DMS153 (cell line): ENCODE measurements at regions not wholly inside any gene's neighbourhood (a gene's known extent, or its start where the extent isn't known, plus 50 kb on each side); places are given as distances from the start of the nearest gene placed in this dataset.

Source experiments
- DNase-seq: peaks from one replicate; lab custom pipeline; 2025; lab: John Stamatoyannopoulos, UW

DNA sequence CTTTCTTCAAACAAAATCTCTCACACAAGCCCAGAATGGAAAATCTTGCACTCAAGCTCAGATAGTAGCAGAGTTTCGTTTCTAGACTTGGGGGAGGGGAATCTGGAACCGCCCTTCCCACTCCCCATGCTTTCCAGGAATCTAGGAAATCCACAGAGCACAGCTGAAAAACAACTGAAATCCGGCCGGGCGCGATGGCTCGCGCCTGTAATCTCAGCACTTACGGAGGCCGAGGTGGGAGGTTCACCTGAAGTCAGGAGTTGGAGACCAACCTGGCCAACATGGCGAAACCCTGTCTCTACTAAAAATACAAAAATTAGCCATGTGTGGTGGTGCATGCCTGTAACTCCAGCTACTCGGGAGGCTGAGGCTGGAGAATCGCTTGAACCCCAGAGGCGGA lies 127.3 kb upstream of the SLC34A2 start:
- DNase-seq, result no peak

DNA sequence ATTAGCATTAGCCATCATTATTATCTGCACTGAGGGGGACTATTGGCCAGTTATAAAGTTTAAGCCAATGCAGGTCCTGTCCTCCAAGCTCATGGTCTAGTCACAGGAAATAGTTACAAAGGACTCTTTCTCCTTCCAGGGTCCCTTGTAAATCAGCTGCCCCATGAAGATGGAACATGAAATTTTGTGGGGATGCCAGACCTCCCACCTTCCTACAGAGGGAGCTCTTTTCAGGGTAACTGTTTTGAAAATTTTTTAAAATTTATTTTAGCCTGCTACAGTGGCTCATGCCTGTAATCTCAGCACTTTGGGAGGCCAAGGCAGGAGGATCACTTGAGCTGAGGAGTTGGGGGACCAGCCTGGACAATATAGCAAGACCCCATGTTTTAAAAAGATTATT lies 124.4 kb upstream of the SLC34A2 start:
- DNase-seq, result no peak

DNA sequence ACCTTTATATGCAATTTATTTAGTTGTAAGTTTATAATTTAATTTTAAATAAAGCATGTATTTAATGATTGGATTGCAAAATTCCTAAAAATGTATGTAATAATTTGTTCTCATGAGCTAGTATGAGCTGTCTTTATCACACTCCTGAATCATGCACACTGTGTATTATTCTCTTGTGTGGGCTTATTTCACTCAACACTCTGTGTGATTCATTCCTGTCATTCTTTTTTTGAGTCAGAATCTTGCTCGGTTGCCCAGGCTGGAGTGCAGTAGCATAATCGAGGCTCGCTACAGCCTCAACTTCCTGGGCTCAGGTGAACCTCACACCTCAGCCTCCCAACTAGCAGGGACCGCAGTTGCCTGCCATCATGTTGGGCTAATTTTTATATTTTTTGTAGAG lies 123.1 kb upstream of the SLC34A2 start:
- no peak for DNase-seq

DNA sequence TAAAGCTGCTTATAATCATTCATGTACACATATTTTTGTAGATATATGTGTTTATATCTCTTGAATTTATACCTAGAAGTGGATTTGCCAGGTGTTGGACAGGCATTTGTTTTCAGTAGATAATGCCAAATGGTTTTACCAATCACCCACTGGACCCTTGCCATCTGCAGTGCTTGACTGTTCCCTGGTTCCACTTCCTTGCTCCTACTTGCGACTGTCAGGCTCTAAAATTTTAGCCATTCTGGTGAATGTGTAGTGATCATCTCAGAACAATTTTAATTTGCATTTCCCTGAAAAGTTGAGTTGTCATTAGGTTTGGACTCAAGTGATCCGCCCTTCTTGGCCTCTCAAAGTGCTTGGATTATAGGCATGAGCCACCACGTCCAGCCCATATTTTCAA lies 122.4 kb upstream of the SLC34A2 start:
- no peak for DNase-seq

DNA sequence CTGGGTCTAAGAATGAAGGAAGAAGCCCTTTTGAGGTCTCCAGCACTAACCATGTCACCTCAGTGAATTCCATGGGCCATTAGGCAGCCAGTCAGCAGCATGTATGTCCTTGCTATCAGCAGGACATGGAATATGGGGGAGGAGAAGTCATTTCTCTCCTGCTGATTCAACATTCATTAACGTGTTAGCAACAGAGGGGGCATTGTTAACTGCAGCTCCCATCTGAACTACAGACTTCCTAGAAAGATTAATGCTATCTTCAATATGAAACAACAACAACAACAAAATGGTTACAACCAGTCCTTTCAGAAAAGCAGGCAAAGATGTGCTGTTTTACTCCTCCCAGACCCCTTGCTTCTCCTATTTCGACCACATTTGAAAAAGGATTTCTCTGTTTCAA lies 120.4 kb upstream of the SLC34A2 start:
- no peak for DNase-seq

DNA sequence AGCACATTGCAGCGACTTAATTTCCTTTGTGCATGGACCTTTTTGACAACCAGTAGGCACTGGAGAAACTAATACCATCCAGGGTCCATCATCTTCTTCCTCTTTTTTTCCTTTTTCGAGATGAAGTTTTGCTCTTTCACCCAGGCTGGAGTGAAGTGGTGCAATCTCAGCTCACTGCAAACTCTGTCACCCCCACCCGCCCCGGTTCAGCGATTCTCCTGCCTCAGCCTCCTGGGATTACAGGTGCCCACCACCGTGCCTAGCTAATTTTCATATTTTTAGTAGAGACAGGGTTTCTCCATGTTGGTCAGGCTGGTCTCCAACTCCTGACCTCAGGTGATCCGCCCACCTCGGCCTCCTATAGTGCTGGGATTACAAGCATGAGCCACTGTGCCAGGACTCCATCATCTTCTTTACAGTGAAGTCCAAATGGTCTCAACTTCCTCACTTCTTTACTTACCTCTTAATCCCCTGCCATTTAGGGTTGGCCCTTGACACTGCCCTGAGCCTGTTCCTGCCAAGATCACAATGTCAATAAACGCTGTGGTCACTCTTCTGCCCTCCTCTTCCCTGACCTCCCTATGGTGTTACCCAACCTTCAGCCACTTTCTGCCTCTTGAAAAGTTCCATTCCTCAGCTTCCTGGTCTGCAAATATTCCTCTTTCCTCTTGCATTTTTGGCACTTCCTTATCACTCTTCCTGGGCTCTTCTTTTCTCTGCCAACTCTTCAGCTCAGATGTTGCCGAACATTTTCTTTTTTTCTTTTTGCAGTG lies 119.8 kb upstream of the SLC34A2 start:
- DNase-seq, result no peak

DNA sequence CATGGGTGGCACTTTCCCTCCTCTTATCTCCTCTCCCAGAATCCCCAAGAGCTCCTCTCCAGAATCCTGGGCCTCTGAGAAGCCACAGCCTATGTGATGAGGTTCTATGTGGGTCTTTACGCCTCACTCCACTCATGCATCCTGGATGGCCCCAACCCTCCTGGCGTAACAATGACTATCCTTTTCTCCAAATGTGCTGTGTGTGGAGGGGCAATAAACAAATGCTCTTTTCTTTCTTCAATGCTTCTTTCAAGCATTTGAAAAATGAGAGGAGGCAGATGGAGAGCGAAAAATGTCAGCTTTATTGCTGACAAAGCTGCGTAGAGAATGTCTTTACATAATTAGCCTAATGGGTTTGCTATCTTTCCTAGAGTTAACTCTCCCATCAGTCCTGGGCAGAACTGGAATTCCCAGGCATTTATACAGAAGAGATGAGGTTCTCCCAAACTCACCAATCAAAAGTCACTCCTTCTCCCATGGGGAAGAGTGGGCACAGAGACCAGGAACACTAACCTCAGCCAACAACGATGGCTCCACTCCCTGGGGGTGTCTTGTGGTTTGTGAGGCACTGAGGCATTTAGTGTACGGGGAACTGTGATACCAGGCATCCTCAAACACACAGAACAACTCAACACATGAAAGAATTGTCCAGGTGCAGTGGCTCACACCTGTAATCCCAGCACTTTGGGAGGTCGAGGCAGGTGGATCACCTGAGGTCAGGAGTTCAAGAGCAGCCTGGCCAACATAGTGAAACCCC lies 118.9 kb upstream of the SLC34A2 start:
- no peak for DNase-seq

DNA sequence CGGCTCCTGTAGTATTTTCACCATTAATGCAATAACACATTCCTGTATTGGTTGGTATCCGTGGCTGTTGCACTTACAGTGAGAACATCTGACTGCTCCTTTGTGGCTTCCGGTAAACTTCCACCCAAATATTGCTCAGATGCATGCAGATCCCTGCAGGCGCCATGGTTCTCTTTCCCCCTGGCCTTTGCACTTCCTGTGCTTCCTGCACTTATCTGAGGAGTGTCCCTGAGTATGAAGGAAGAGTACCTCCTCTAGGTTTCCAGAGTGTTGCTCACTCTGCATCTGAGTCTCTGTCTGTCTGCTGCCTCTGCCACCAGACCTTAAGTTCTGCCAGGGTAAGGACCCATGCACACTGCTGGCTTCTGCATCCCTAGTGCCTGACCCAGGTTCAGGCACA lies 117.2 kb upstream of the SLC34A2 start:
- no peak for DNase-seq

DNA sequence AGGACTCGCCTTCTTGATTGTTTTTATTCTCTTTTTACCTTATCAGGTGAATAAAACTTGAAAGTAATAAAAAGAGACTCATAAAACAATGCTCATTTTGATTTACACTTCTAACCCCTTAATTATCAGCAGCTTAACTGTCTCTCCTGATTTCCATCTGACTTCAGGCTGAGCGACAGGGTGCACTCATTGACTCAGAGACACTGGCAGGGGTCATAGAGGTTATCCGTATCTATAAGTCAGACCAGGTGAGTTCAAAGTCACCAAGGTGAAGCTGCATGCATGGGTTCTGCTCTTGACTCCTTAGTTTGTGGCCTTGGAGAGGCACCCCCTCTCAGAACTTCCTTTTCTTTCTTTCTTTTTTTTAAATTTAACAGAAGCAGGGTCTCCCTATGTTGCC lies 116.4 kb upstream of the SLC34A2 start:
- DNase-seq, result no peak

DNA sequence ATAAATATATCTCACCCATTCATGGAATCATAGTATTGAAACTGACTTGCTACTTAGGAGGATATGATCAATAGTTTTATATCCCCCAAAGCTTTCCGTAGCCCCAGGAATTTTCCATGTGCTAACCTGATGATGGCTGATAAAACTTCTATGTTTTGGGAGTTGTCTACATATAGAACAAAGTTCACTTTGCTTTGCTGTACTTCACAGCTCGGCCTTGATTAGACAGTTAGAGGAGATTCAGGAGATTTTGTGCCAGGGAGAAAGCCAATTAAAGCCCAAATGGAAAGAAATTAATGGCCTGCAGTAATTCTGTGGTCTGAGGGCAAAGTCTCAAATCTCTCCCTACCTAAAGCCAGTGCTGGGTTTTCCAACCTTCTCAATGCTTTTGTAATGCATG lies 114.9 kb upstream of the SLC34A2 start:
- no peak for DNase-seq

DNA sequence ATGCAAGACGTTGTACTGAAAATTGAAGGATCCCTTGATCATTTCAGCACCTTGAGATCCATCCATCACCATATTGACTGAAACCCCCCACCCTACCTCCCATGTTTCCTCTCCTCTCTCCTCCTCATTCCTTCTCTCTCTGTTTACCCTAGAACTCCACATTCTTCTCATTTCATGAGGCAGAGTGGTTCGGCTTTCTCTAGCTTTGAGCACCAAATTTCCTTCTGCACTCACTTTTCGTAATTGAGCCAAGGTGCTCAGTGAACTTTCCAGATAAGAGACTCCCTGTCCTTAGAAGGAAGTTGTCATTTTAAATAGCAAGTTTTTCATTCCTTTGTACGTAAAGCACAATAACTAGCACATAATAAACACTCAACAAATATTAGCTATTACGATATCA lies 108.3 kb upstream of the SLC34A2 start:
- DNase-seq, result no peak

DNA sequence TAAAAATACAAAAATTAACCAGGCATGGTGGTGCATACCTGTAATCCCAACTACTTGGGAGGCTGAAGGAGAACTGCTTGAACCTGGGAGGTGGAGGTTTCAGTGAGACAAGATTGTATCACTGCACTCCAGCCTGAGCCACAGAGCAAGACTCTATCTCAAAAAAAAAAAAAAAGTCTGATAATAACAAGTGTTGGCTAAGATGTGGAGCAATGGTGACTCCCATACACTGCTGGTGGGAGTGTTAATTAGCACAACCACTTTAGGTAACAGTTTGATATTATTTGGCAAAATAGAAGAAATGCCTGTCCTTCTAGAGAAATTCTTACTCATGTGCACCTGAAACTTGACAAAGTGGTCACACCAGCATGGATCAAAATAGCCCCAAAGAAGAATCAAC lies 106.2 kb upstream of the SLC34A2 start:
- no peak for DNase-seq

DNA sequence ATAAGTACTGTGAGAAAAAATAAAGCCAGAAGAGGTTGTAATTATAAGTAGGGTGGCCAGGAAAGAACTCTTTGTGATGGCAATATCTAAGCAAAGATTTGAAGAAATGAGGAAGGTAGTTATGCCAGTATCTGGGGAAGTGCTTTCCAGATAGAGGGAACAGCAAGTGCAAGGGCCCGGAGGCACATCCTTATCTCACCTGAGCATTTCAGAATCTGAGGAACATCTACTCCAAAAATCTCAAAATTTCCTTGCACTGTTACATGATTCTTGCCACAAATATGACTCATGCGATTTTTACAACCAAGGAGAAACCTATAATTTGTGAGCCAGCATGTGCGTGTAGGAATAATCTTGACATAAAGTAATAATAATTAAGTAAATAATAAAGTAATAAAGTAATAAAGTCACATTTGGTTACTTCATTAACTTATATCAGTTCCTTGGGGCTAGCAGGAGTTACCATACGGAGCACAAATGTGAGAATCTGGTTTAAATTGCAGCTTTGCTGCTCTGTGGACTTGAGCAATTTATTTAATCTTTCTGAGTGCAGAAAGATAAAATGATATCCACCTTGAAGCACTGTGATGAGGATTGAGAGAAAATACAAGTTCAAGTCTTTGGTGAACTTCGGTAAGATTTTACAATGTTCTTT lies 105.1 kb upstream of the SLC34A2 start:
- DNase-seq, result no peak

DNA sequence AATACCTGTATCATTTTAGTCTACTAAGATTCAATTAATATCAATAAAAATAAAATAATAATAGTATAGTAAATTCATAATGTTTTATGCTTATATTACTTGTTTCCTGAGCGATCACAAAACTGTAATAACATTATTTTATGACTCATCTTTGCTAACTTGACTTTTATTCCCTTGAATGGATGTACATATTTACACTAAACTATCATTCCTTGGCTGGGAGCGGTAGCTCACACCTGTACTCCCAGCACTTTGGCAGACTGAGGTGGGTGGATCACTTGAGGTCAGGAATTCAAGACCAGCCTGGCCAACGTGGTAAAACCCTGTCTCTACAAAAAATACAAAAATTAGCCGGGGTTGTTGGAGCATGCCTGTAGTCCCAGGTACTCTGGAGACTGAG lies 104.0 kb upstream of the SLC34A2 start:
- DNase-seq, result no peak

DNA sequence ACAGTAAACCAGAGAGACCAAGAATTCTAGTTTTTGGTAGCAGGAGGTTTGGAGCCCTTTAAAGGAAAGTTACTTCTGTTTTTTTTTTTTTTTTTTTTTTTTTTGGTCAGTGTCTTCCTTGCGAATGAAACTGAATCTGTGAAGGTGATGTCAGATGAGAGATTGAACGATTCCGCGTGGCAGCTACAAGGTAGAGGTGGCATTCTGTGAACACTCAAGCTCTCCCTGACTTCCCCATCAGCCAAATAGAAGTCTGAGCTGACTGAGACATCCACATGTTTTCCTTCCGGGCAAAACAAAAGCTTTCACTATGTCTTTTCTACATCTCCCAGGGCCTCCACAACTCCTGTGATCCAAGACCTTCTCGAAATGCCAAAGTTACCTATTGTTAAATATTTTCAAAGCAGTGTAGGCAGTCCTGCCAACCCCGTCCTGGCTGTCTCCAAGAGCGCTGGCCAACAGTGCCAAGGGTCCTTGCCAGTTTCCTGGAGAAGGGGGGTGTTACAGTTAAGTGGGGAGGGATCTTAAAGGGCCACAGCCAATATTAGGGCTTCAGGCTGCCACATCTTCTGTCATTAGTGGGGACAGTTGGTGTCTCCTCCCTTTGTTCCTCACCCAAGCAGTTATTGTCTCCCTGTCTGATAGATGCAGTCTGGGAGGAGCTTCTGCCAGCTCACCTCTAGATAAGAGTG lies 102.9 kb upstream of the SLC34A2 start:
- no peak for DNase-seq

DNA sequence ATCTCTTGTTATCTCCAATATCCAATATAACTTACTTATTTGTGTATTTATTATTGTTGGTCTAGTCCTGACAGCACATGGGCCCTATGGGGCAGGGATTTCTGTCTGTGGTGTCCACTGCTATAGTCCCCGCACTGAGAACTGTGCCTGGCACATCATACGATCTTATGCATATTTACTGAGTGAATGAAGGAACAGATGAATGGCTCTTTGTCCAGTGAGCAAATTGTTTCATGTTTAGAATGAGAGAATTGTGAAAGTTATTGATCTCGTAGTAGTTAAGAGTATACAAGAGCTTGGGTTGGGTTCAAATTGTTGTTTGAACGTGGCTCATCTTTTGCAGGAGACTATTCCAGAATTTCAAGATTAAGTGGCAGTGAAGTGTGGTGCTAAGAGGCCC lies 96.1 kb upstream of the SLC34A2 start:
- DNase-seq, result no peak

DNA sequence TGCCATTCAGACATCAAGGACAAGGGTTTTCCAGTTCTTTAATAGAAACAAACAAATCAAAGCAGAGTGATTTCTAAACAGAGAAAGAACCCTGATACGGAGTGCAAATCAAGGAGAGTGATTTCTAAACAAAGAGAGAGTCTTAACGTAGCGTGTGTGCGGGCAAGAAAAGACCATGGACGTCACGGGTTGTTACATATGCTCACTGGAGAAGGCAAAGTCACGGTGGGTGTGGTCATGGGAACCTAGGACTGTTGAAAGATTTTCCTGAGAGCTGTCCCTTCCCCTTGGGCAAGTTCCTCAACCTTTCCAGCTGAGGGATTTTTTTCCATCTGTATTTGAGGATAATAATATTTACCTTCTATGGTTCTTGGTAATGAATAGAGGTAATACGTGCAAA lies 95.0 kb upstream of the SLC34A2 start:
- DNase-seq, result no peak

DNA sequence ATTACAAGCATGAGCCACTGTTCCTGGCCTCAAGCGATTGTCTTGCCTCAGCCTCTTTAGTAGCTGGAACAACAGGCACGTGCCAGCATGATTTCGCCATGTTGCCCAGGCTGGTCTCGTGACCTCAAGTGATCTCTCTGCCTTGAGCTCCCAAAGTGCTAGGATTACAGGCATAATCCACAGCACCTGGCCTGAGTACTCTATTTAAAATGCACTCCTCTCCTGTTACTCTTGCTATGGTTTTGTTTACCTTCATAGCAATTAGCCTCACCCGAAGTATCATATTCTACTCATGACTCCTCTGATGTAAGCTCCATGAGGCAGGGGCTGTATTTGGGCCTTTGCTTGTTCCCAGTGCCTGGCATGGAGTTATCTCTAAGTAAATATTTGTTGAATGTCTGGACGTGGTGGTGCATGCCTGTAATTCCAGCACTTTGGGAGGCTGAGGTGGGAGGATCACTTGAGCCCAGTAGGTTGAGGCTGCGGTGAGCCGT lies 92.5 kb upstream of the SLC34A2 start:
- DNase-seq, result peak; percentile 79

DNA sequence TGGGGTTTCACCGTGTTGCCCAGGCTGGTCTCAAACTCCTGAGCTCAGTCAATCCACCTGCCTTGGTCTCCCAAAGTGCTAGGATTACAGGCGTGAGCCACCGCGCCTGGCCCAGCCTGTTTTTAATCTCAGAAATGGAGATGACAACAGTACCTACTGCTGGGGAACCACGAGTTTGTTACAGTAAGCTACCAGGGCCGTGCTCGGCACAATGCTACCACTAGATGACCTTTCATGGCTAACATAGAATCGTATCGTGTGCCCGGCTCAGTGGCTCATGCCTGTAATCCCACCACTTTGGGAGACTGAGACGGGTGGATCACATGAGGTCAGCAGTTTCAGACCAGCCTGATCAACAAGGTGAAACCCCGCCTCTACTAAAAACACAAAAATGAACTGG lies 90.8 kb upstream of the SLC34A2 start:
- no peak for DNase-seq

DNA sequence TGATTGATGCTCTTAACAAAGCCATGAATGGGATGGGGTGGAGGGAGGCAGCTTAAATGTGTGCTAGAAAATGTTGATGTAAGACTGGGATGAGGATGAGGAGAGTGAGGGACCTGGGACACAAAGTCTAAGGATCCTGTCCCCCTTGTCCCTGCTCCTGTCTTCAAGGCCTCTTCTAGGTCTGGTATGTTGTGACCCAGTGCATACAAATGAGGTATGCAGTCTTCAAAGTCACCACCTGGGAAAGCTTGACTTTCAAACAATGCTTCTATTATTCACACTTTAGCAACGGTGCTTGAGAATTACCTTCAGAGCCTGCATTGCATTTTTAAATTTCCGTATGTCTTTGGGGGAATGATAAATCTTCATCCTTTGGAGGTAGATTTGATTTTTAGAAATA lies 88.4 kb upstream of the SLC34A2 start:
- DNase-seq, result no peak

DNA sequence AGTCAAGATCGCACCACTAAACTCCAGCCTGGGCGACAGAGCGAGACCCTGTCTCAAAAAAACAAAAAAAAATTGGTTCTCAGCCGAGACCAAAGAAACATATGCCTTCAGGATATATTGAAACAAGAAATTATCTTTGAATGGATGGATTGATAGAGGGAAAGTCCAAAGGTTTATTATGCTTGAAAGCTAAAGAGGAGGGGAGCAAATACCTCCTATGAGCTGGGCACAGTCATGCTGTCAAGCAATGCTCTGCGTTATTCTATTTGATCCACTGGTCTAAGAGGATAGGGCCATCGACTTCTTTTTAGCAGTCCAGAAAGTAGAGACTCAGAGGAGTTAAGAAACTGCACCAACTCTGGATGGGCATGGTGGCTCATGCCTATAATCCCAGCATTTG lies 85.9 kb upstream of the SLC34A2 start:
- DNase-seq, result no peak

DNA sequence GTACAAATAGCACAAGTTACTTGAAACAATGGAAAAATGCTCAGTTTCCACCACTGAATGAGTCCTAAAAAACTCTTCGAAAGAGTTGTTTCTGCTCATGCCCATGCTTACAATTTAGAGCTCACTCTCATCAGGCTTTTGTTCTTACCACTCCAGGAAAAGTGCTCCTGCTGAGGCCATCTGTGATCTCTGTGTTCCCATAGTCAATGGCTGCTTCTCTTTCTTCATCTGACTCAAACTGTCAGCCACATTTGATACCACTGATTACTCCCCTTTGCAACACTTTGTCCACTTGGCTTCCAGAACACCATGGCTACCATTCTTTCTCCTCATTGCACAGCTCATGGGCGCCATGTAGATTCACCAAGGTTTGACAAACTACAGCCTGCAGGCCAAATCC lies 80.0 kb upstream of the SLC34A2 start:
- DNase-seq, result no peak

DNA sequence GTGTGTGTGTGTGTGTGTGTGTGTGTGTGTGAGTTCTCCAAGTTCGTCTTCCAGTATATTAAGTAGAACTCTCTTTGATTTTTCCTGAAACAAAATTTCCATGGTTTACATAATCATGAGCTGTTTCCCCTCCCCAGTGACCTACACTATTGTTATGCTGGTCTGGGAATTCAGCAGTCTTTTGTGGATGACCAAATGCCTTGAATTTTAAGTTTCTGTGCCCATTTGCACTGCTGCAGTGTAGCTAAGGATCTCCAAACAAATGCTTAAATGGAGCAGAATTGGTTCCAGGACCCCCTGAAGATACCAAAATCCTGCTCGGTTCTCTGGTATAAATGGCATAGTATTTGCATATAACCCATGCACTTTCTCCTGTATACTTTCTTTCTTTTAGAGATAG lies 77.2 kb upstream of the SLC34A2 start:
- no peak for DNase-seq
